Lower leg skin (tissue), 3 donors: ENCODE measurements at regions not wholly inside any gene's neighbourhood (a gene's known extent, or its start where the extent isn't known, plus 50 kb on each side); places are given as distances from the start of the nearest gene placed in this dataset.

Source experiments
- CTCF ChIP-seq, 3 donors: fragments of 450-650 bp; IDR thresholded peaks; one replicate each; pipeline ENCODE4 v1.5.1; 2016; ENCODE audit warnings: antibody characterized with exemption in 3 of 3, mild to moderate bottlenecking in 3 of 3, moderate library complexity in 2 of 3
- POLR2A ChIP-seq, 2 donors: fragments of 450-650 bp; IDR thresholded peaks; one replicate each; pipeline ENCODE4 v1.6.1; 2016 to 2017; ENCODE audit warnings: antibody characterized with exemption in 2 of 2, mild to moderate bottlenecking in 1 of 2, moderate library complexity in 1 of 2

DNA sequence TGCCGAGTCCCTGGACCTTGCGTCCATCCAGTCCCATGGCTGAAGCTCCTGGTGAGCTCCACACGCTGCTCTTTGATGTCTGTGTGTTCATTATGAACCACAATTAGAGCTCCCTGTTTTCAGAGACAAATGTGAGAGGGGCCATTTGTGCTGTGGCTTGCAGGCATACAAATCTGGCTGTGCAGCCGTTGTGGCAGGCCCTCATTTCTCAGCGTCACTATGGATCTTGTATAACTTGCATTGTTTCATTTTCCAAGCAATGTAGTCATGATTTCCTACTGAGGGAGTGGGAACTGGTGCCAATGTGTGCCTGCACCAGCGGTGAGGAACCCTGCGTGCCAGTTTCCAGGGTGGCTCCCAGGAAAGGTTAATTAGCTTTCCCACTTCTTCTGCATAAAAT, 542.6 kb downstream of the TMEM114 start:
- TF ChIP-seq CTCF (IDR thresholded peaks at IDR 0.05): no peak
- no peak for TF ChIP-seq POLR2A (IDR thresholded peaks at IDR 0.05)
